HUES64 (cell line): ENCODE measurements at regions not wholly inside any gene's neighbourhood (a gene's known extent, or its start where the extent isn't known, plus 50 kb on each side); places are given as distances from the start of the nearest gene placed in this dataset.

Experiments used
- H3K27ac ChIP-seq: 2 replicates; pipeline ENCODE4 v1.7.0; 2013; ENCODE audit warnings: low read depth, low read length, inconsistent platforms
- H3K27me3 ChIP-seq: 2 replicates; pipeline ENCODE4 v1.6.1; 2013; ENCODE audit warnings: mild to moderate bottlenecking, low read length; ENCODE audit not compliant: insufficient read depth
- H3K36me3 ChIP-seq: 2 replicates; pipeline ENCODE4 v1.6.1; 2013; ENCODE audit warnings: mild to moderate bottlenecking, low read length; ENCODE audit not compliant: insufficient read depth
- H3K4me1 ChIP-seq: 2 replicates; pipeline ENCODE4 v1.6.1; 2013; ENCODE audit warnings: mild to moderate bottlenecking, low read length, moderate library complexity; ENCODE audit not compliant: insufficient read depth
- H3K4me3 ChIP-seq: 2 replicates; pipeline ENCODE4 v1.5.1; 2013; ENCODE audit warnings: mild to moderate bottlenecking, low read length, moderate library complexity
- H3K9ac ChIP-seq: 2 replicates; pipeline ENCODE4 v1.6.1; 2013; ENCODE audit warnings: mild to moderate bottlenecking, low read depth, low read length
- H3K9me3 ChIP-seq: 2 replicates; pipeline ENCODE4 v1.6.1; 2013; ENCODE audit warnings: low read depth, low read length; ENCODE audit not compliant: insufficient read depth
- WGBS: fragments of 150-250, 120-280 bp; methylation state at CpG from one replicate; pipeline ENCODE4 v1.1.7; 2013; ENCODE audit warnings: missing lambda C conversion rate; 5-methylcytosine and 5-hydroxymethylcytosine counted together

GRCh38 chr3:182617500-182617899 is 175.8 kb upstream of the ATP11B start:
- no peak overlapping the region for H3K9ac ChIP-seq
- H3K36me3 ChIP-seq, result no peaks in the 10 kb centered on the region
- no peaks in the 10 kb centered on the region for H3K9me3 ChIP-seq
- peaks cover 27% of the 10 kb centered on the region; the same call in 1 of the 2 replicates for H3K4me1 ChIP-seq
- H3K27me3 ChIP-seq, result no peaks in the 10 kb centered on the region
- 91% methylated on average over 4 of the region's 4 CpGs for WGBS
- no peak overlapping the region for H3K4me3 ChIP-seq
- no peak overlapping the region for H3K27ac ChIP-seq

- Histone ChIP-seq H3K27me3 (no peaks in the 10 kb centered on the region), H3K4me3 (no peak overlapping the region), H3K4me1 (peaks cover 27% of the 10 kb centered on the region; the same call in 1 of the 2 replicates), H3K36me3 (no peaks in the 10 kb centered on the region), H3K9me3 (no peaks in the 10 kb centered on the region), H3K9ac (no peak overlapping the region), H3K27ac (no peak overlapping the region)
- 72% methylated on average over 8 of the region's 8 CpGs for WGBS
Measured at GRCh38 chr3:182618085-182618732, 175.1 kb upstream of the ATP11B start.

- WGBS, result 95% methylated on average over 9 of the region's 9 CpGs
- H3K9ac ChIP-seq, result no peak overlapping the region
- no peaks in the 10 kb centered on the region for H3K36me3 ChIP-seq
- no peaks in the 10 kb centered on the region for H3K27me3 ChIP-seq
- no peak overlapping the region for H3K4me3 ChIP-seq
- H3K27ac ChIP-seq, result no peak overlapping the region
- no peaks in the 10 kb centered on the region for H3K9me3 ChIP-seq
- H3K4me1 ChIP-seq, result peaks cover 27% of the 10 kb centered on the region; the same call in 1 of the 2 replicates
Measured at GRCh38 chr3:182618981-182619591, 174.2 kb upstream of the ATP11B start.

- H3K4me3 ChIP-seq, result no peak overlapping the region
- H3K9ac ChIP-seq, result no peak overlapping the region
- no peaks in the 10 kb centered on the region for H3K9me3 ChIP-seq
- no peak overlapping the region for H3K27ac ChIP-seq
- H3K27me3 ChIP-seq, result no peaks in the 10 kb centered on the region
- peaks cover 26% of the 10 kb centered on the region; the same call in 1 of the 2 replicates for H3K4me1 ChIP-seq
- no peaks in the 10 kb centered on the region for H3K36me3 ChIP-seq
Measured at GRCh38 chr3:182620723-182621434, 172.4 kb upstream of the ATP11B start.

- H3K27me3 ChIP-seq, result no peaks in the 10 kb centered on the region
- H3K4me1 ChIP-seq, result peaks cover 19% of the 10 kb centered on the region; the same call in 1 of the 2 replicates
- H3K4me3 ChIP-seq, result no peak overlapping the region
- no peaks in the 10 kb centered on the region for H3K9me3 ChIP-seq
- no peaks in the 10 kb centered on the region for H3K36me3 ChIP-seq
- 84% methylated on average over 2 of the region's 4 CpGs for WGBS
- H3K9ac ChIP-seq, result no peak overlapping the region
- H3K27ac ChIP-seq, result no peak overlapping the region
Measured at GRCh38 chr3:182621435-182622240, 171.7 kb upstream of the ATP11B start.

GRCh38 chr3:182622241-182622545 is 171.1 kb upstream of the ATP11B start:
- H3K9ac ChIP-seq, result no peak overlapping the region
- no peaks in the 10 kb centered on the region for H3K9me3 ChIP-seq

GRCh38 chr3:182626484-182627467 is 166.5 kb upstream of the ATP11B start:
- no peak overlapping the region for H3K9ac ChIP-seq
- no peaks in the 10 kb centered on the region for H3K4me1 ChIP-seq
- H3K9me3 ChIP-seq, result no peaks in the 10 kb centered on the region
- no peaks in the 10 kb centered on the region for H3K27me3 ChIP-seq
- H3K36me3 ChIP-seq, result no peaks in the 10 kb centered on the region
- 92% methylated on average over 2 of the region's 4 CpGs for WGBS
- H3K27ac ChIP-seq, result no peak overlapping the region
- no peak overlapping the region for H3K4me3 ChIP-seq

More at GRCh38 chr3:182622241-182622545, 171.1 kb upstream of the ATP11B start:
- H3K36me3 ChIP-seq, result no peaks in the 10 kb centered on the region
- peaks cover 17% of the 10 kb centered on the region; the same call in 1 of the 2 replicates for H3K4me1 ChIP-seq
- no peak overlapping the region for H3K4me3 ChIP-seq
- H3K27me3 ChIP-seq, result no peaks in the 10 kb centered on the region
- H3K27ac ChIP-seq, result no peak overlapping the region

- Histone ChIP-seq H3K4me3 (no peak overlapping the region), H3K27me3 (no peaks in the 10 kb centered on the region), H3K9me3 (no peaks in the 10 kb centered on the region), H3K4me1 (no peaks in the 10 kb centered on the region), H3K27ac (no peak overlapping the region), H3K36me3 (no peaks in the 10 kb centered on the region), H3K9ac (no peak overlapping the region)
- WGBS, result 92% methylated on average over 2 of the region's 2 CpGs
Measured at GRCh38 chr3:182628531-182628930, 164.8 kb upstream of the ATP11B start.

GRCh38 chr3:182629521-182629920 is 163.8 kb upstream of the ATP11B start:
- Histone ChIP-seq H3K9ac (no peak overlapping the region), H3K27me3 (no peaks in the 10 kb centered on the region), H3K9me3 (no peaks in the 10 kb centered on the region), H3K36me3 (no peaks in the 10 kb centered on the region), H3K27ac (no peak overlapping the region), H3K4me3 (no peak overlapping the region), H3K4me1 (no peaks in the 10 kb centered on the region)
- 94% methylated on average over 1 of the region's 1 CpG for WGBS
